ENCODE measurements at regions not wholly inside any gene's neighbourhood (a gene's known extent, or its start where the extent isn't known, plus 50 kb on each side); places are given as distances from the start of the nearest gene placed in this dataset.
"Not testable (repeated sequence)": the region's sequence is repeated elsewhere in the genome, so short reads cannot be mapped to it uniquely, and the experiment has no call there.

DNA sequence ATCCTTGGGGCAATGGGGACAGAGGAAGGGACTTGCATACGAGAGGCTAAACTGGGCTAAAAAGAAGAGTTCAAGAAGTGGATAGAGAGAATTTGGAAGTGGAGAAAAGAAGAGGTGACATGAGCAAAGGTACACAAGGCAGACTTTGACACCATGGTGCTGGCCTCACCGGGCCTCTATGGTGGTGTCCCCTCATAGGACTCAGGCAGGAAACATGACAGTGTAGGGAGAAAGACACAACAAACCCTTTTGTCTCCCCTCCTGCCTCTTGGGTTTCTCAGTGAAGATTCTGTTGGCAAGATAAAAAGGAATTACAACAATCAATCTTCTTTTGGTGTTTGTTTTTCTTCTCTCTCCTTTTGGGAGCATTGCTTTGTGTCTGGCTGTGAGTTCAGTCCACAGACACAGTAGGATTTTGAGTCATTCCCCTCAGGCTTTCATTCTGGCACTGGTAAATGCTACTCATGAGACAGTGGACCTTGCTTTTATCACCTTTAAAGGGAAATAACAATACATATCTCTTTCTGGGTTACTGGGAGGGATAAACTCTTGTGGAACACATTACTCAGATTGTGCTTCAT lies 827.7 kb downstream of the TNS3 start:
- FAIRE-seq (no peak), DNase-seq (ENCODE audit: insufficient read length, low spot score) (no peak)
- no peak for TF ChIP-seq PAX5 (IDR thresholded peaks at IDR 0.05; ENCODE audit: insufficient read depth, low read length, severe bottlenecking)
- no peak for TF ChIP-seq SPI1 (IDR thresholded peaks at IDR 0.05; ENCODE audit: low read depth, low read length)
- no peak for TF ChIP-seq POLR2A (IDR thresholded peaks at IDR 0.05; ENCODE audit: low read depth, low read length)
- no peak for TF ChIP-seq TAF1 (IDR thresholded peaks at IDR 0.05; ENCODE audit: low read depth, low read length)
- no peak for TF ChIP-seq POLR2AphosphoS5 (IDR thresholded peaks at IDR 0.05; ENCODE audit: low read depth, low read length)
- no peak for TF ChIP-seq POU2F2 (IDR thresholded peaks at IDR 0.05; ENCODE audit: low read depth, low read length)

DNA sequence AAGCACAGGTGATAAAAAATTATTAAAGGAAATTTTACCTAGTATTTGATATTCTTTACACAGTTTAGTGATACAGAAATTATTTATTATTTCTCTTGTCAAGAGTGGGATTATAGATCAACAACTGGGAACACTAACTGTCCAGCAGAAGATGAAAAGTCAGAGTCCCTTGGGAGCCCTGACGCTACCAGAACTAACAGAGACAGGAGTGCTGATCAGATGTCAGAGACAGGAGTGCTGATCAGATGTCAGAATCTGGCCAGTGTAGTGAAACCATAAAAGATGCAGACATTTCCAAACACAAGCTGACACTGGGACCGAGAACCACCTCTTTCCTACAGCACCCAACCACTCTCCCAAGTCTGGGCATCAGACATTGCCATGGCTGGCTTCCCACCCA lies 828.2 kb downstream of the TNS3 start:
- no peak for DNase-seq (ENCODE audit: insufficient read length, low spot score)
- FAIRE-seq: no peak
- TF ChIP-seq PAX5 (IDR thresholded peaks at IDR 0.05; ENCODE audit: insufficient read depth, low read length, severe bottlenecking) (no peak), TAF1 (IDR thresholded peaks at IDR 0.05; ENCODE audit: low read depth, low read length) (no peak), SPI1 (IDR thresholded peaks at IDR 0.05; ENCODE audit: low read depth, low read length) (no peak), POLR2A (IDR thresholded peaks at IDR 0.05; ENCODE audit: low read depth, low read length) (no peak), POU2F2 (IDR thresholded peaks at IDR 0.05; ENCODE audit: low read depth, low read length) (no peak), POLR2AphosphoS5 (IDR thresholded peaks at IDR 0.05; ENCODE audit: low read depth, low read length) (no peak)

DNA sequence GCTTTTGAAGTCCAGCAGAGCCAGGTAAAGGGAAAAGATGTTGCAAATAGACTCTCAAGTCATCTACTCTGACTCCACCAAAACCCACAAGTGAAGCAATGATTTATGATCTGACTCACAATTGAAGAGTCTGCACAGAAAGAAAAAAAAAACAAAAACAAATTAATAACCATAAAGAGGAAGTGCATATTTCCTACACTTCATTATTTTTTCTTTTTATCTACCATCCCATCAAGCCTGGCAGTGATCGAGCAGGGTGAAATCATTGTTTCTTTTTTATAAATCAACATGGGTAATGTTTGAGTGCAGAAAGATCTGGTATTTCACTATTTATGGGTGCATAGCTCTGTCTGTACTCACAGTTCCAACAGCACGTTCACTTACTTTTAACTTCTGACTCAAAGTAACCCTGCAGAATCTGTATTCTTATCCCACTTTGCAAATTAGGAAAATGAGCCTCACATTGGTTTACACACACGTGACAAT lies 829.0 kb downstream of the TNS3 start:
- FAIRE-seq (no peak), DNase-seq (ENCODE audit: insufficient read length, low spot score) (no peak)
- TF ChIP-seq SPI1 (IDR thresholded peaks at IDR 0.05; ENCODE audit: low read depth, low read length) (no peak), POLR2A (IDR thresholded peaks at IDR 0.05; ENCODE audit: low read depth, low read length) (no peak), PAX5 (IDR thresholded peaks at IDR 0.05; ENCODE audit: insufficient read depth, low read length, severe bottlenecking) (no peak), POLR2AphosphoS5 (IDR thresholded peaks at IDR 0.05; ENCODE audit: low read depth, low read length) (no peak), TAF1 (IDR thresholded peaks at IDR 0.05; ENCODE audit: low read depth, low read length) (no peak), POU2F2 (IDR thresholded peaks at IDR 0.05; ENCODE audit: low read depth, low read length) (no peak)

DNA sequence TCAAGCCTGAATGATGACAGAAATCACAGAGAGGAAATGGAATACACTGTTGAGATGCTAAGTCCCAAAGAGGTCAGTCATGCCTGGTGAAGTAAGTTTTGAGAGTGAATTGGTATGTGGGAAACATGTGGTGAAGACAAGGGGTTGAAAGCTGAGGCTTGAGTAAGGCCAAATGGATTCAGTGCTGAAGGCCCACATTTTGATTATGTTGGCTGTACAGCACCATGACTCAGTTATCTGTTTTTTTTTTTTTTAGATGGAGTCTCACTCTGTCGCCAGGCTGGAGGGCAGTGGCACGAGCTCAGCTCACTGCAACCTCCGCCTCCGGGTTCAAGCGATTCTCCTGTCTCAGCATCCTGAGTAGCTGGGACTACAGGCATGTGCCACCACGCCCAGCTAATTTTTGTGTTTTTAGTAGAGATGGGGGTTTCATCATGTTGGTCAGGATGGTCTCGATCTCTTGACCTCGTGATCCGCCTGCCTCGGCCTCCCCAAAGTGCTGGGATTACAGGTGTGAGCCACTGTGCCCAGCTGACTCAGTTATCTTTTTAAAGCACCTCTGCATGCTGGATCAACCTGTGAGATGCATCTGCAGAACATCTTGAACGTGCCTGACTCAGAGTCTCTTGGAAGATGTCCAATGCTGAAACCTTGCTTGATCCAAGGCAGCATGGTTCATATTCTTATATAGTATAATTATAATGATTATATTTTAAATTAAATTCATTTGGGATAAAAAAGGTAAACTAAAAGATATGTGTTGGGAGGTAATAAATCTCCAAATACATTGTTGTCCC lies 829.8 kb downstream of the TNS3 start:
- FAIRE-seq; DNase-seq (ENCODE audit: insufficient read length, low spot score): not testable (repeated sequence)

DNA sequence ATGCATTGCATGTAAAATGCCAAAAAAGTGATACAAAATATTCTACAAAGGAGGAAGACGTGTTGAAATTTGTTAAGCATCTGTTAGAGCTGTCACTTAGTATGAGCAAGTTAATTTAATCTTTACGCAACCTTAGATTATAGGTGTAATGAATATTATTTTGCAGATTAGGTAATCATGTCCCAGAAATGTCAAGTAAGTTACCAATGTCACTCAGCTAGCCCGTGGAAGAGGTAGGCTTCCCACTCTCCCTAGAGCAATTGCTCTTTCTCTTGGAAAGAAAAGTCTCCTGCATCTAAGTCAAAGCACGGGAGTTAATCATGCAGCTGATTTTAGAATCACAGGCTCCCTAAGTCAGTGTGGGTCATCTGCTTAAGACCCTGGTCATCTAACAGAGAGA lies 830.4 kb upstream of the IGFBP3 start:
- no peak for FAIRE-seq
- TF ChIP-seq PAX5 (IDR thresholded peaks at IDR 0.05; ENCODE audit: insufficient read depth, low read length, severe bottlenecking) (no peak), SPI1 (IDR thresholded peaks at IDR 0.05; ENCODE audit: low read depth, low read length) (no peak), POU2F2 (IDR thresholded peaks at IDR 0.05; ENCODE audit: low read depth, low read length) (no peak), POLR2AphosphoS5 (IDR thresholded peaks at IDR 0.05; ENCODE audit: low read depth, low read length) (no peak), TAF1 (IDR thresholded peaks at IDR 0.05; ENCODE audit: low read depth, low read length) (no peak), POLR2A (IDR thresholded peaks at IDR 0.05; ENCODE audit: low read depth, low read length) (no peak)
- DNase-seq (ENCODE audit: insufficient read length, low spot score): no peak

DNA sequence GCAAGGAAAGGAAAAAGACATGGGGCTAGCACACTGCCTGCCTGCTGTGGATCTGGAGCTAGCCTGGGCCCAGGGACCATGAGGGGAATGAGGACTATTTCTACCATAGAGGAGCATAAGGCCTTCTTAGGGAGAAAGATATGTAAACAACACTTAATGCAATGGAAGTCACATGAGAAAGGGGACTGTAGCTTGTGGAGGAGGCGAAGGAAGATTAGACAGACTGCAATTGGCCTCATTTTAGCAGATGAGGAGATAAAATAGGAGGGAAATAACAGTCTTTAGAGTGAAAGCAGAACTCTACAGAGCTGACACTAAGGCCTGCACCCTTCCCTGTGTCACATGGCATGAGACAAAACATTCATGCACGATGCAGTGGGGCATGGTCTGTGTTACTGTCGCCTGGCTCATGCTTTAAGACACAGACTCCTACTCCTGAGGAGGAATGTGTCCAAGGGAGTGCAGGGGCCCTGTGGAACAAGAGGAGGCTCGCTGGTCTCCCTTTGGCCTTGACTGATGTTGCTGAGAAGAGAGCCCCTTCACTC lies 829.3 kb upstream of the IGFBP3 start:
- no peak for TF ChIP-seq POU2F2 (IDR thresholded peaks at IDR 0.05; ENCODE audit: low read depth, low read length)
- TF ChIP-seq SPI1 (IDR thresholded peaks at IDR 0.05; ENCODE audit: low read depth, low read length): no peak
- TF ChIP-seq TAF1 (IDR thresholded peaks at IDR 0.05; ENCODE audit: low read depth, low read length): no peak
- no peak for TF ChIP-seq POLR2A (IDR thresholded peaks at IDR 0.05; ENCODE audit: low read depth, low read length)
- TF ChIP-seq PAX5 (IDR thresholded peaks at IDR 0.05; ENCODE audit: insufficient read depth, low read length, severe bottlenecking): no peak
- TF ChIP-seq POLR2AphosphoS5 (IDR thresholded peaks at IDR 0.05; ENCODE audit: low read depth, low read length): no peak
- FAIRE-seq (no peak), DNase-seq (ENCODE audit: insufficient read length, low spot score) (no peak)

DNA sequence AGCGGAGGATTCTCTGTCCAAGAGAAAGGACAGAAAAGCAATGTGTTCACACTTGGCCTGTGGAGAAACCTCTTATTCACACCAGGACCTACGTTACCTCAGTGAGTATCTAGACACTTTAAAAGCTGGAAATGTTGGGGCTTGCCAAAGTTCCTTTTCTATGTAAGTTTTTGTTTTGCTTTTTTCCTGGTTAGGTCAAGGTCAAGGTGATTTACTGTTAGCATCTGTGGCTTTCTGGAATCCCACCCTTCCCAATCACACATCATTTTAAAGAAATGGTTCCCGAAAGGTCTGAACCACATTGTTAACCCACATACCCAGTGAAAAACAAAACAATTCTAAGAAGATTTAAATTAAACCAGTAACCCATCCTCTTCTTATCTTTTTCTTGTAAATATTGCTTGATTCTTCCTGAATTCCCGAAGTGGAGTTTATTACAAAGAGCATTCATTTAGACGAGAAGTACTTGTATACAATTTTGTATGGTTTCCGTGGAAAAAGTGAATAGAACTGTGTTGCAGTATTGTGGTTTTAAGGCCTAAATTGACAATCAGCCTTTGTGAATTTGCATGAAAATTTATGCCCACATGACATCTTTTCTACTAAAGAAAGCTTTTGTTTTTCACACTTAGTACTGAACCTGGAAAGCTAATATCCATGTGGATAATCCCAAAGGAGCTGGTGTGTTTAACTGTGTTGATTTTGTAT lies 827.0 kb upstream of the IGFBP3 start:
- no peak for FAIRE-seq

DNA sequence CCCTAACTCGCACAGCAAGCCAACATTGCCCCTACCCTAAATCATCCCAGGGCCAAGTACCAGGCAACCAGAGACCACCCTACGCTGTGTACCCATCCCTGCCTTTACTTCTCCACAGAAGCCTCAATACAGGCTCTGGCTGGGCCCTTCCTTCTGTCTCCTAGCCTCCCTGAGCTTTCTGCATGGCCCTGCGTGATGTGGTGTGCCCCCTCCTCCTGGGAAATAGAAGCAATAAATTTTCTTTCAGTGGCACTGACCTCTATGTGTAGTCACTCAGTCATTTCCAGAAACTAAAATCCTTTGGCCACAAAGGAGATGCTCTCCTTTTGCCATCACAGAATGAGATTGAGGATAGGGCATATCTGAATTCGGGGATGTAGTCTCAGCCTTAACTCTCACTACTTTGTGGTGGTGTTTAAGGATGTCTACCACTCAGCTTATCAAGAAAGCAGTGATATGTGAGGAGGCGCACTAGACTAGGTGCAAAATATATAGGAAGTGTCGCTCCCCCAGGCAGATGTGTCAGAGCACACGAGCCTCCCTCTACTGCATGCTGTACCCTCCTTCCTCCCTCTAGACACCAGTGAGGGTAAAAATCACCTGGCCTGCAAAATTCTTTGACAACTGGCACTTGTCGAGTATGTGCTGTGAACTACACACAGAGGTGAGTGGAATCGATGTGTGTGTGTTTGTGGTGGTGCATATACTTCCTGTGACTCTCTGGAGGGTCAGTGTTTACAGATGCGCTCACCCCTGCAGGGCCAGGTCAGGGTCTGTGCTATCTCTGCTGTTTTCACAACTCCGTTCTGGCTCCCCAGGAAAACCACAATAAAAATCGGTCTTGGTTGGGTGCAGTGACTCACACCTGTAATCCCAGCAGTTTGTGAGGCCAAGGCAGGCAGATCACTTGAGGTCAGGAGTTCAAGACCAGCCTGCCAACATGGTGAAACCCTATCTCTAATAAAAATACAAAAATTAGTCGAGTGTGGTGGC lies 825.9 kb upstream of the IGFBP3 start:
- TF ChIP-seq SPI1 (IDR thresholded peaks at IDR 0.05; ENCODE audit: low read depth, low read length) (no peak), POLR2AphosphoS5 (IDR thresholded peaks at IDR 0.05; ENCODE audit: low read depth, low read length) (no peak), TAF1 (IDR thresholded peaks at IDR 0.05; ENCODE audit: low read depth, low read length) (no peak), PAX5 (IDR thresholded peaks at IDR 0.05; ENCODE audit: insufficient read depth, low read length, severe bottlenecking) (no peak), POLR2A (IDR thresholded peaks at IDR 0.05; ENCODE audit: low read depth, low read length) (no peak), POU2F2 (IDR thresholded peaks at IDR 0.05; ENCODE audit: low read depth, low read length) (no peak)
- DNase-seq (ENCODE audit: insufficient read length, low spot score) (no peak), FAIRE-seq (no peak)

More for the DNA sequence above, 827.0 kb upstream of the IGFBP3 start:
- DNase-seq (ENCODE audit: insufficient read length, low spot score): no peak
- TF ChIP-seq PAX5 (IDR thresholded peaks at IDR 0.05; ENCODE audit: insufficient read depth, low read length, severe bottlenecking): no peak

DNA sequence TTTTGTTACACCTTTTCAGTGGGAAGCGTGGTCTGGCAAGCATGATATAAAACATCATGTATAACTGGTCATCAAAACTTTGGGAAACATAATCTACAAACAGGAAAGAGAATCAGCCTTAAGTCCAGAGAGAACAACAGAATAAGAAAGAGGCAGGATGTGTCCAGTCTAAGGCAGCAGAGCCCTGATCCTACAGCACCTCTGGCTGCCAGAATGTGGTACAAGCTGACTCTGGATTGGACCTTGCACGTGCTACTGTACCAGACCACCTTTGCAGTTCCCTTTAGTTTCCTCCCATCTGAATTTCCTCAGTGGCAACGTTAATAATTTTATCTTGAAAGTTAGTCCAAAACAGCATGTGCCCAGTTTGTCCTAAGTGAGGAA lies 824.6 kb upstream of the IGFBP3 start:
- FAIRE-seq: no peak
- no peak for DNase-seq (ENCODE audit: insufficient read length, low spot score)
- TF ChIP-seq PAX5 (IDR thresholded peaks at IDR 0.05; ENCODE audit: insufficient read depth, low read length, severe bottlenecking) (no peak), TAF1 (IDR thresholded peaks at IDR 0.05; ENCODE audit: low read depth, low read length) (no peak), POU2F2 (IDR thresholded peaks at IDR 0.05; ENCODE audit: low read depth, low read length) (no peak), POLR2A (IDR thresholded peaks at IDR 0.05; ENCODE audit: low read depth, low read length) (no peak), POLR2AphosphoS5 (IDR thresholded peaks at IDR 0.05; ENCODE audit: low read depth, low read length) (no peak), SPI1 (IDR thresholded peaks at IDR 0.05; ENCODE audit: low read depth, low read length) (no peak)
